ENCODE measurements at regions not wholly inside any gene's neighbourhood (a gene's known extent, or its start where the extent isn't known, plus 50 kb on each side); places are given as distances from the start of the nearest gene placed in this dataset.
A peak's percentile ranks its signal among the peaks of the same experiment; 100 is the strongest.

- TF ChIP-seq CTCF (IDR thresholded peaks at IDR 0.05; ENCODE audit: insufficient read depth, missing control alignments), result no peak
- FAIRE-seq (no peak), DNase-seq (ENCODE audit: insufficient read length, low spot score) (no peak)
Measured at GRCh38 chr4:18686338-18687037, 664.9 kb upstream of the LCORL start.

GRCh38 chr4:18684932-18685331, 663.4 kb upstream of the LCORL start:
- no peak for FAIRE-seq
- TF ChIP-seq CTCF (IDR thresholded peaks at IDR 0.05; ENCODE audit: insufficient read depth, missing control alignments), result no peak

GRCh38 chr4:18676526-18676915, 655.0 kb upstream of the LCORL start:
- FAIRE-seq (no peak), DNase-seq (ENCODE audit: insufficient read length, low spot score) (no peak)
- TF ChIP-seq CTCF (IDR thresholded peaks at IDR 0.05; ENCODE audit: insufficient read depth, missing control alignments), result no peak

More at GRCh38 chr4:18684932-18685331, 663.4 kb upstream of the LCORL start:
- no peak for DNase-seq (ENCODE audit: insufficient read length, low spot score)

- FAIRE-seq (no peak), DNase-seq (ENCODE audit: insufficient read length, low spot score) (no peak)
- no peak for TF ChIP-seq CTCF (IDR thresholded peaks at IDR 0.05; ENCODE audit: insufficient read depth, missing control alignments)
Measured at GRCh38 chr4:18675586-18676525, 654.3 kb upstream of the LCORL start.

- no peak for TF ChIP-seq CTCF (IDR thresholded peaks at IDR 0.05; ENCODE audit: insufficient read depth, missing control alignments)
- DNase-seq (ENCODE audit: insufficient read length, low spot score), result no peak
- FAIRE-seq, result peak; percentile 77
Measured at GRCh38 chr4:18670034-18670433, 648.5 kb upstream of the LCORL start.

GRCh38 chr4:18669390-18669789, 647.8 kb upstream of the LCORL start:
- no peak for TF ChIP-seq CTCF (IDR thresholded peaks at IDR 0.05; ENCODE audit: insufficient read depth, missing control alignments)
- no peak for FAIRE-seq
- no peak for DNase-seq (ENCODE audit: insufficient read length, low spot score)
